Smooth muscle cell (in vitro differentiated cells): ENCODE measurements at regions not wholly inside any gene's neighbourhood (a gene's known extent, or its start where the extent isn't known, plus 50 kb on each side); places are given as distances from the start of the nearest gene placed in this dataset.

Source experiments
- DNase-seq: peaks from one replicate; lab custom pipeline; 2025; ENCODE audit not compliant: unreplicated experiment; lab: John Stamatoyannopoulos, UW
- H2AFZ ChIP-seq: fragments of 200-600 bp; sonication (generic); 2 replicates; pipeline ENCODE4 v1.6.0; 2016; ENCODE audit warnings: antibody characterized with exemption, low read depth, mild to moderate bottlenecking
- H3F3A ChIP-seq: fragments of 200-600 bp; sonication (generic); 2 replicates; pipeline ENCODE4 v1.6.0; 2017; ENCODE audit warnings: antibody characterized with exemption, low read depth
- H3K27ac ChIP-seq: fragments of 200-600 bp; sonication (generic); 2 replicates; pipeline ENCODE4 v1.5.1; 2016; ENCODE audit warnings: low read depth, mild to moderate bottlenecking
- H3K27me3 ChIP-seq: fragments of 200-600 bp; sonication (generic); 2 replicates; pipeline ENCODE4 v1.6.1; 2016; ENCODE audit warnings: low read depth, mild to moderate bottlenecking
- H3K36me3 ChIP-seq: fragments of 200-600 bp; sonication (generic); 2 replicates; pipeline ENCODE4 v1.5.1; 2016; ENCODE audit warnings: low read depth
- H3K4me1 ChIP-seq: fragments of 200-600 bp; sonication (generic); 2 replicates; pipeline ENCODE4 v1.5.1; 2016; ENCODE audit warnings: low read depth
- H3K4me2 ChIP-seq: fragments of 200-600 bp; sonication (generic); 2 replicates; pipeline ENCODE4 v1.6.0; 2016; ENCODE audit warnings: mild to moderate bottlenecking
- H3K4me3 ChIP-seq: fragments of 200-600 bp; sonication (generic); 2 replicates; pipeline ENCODE4 v1.5.1; 2016; ENCODE audit warnings: mild to moderate bottlenecking
- H3K79me2 ChIP-seq: fragments of 200-600 bp; sonication (generic); 2 replicates; pipeline ENCODE4 v1.6.0; 2016; ENCODE audit warnings: low read depth, mild to moderate bottlenecking
- H3K9ac ChIP-seq: fragments of 200-600 bp; sonication (generic); 2 replicates; pipeline ENCODE4 v1.6.0; 2016; ENCODE audit warnings: low read depth
- H3K9me3 ChIP-seq: fragments of 200-600 bp; sonication (generic); replicated peaks from 2 replicates; pipeline ENCODE4 v1.5.1; 2016; ENCODE audit warnings: low read depth
- H4K20me1 ChIP-seq: fragments of 200-600 bp; sonication (generic); 2 replicates; pipeline ENCODE4 v1.6.0; 2016; ENCODE audit warnings: low read depth
- WGBS: methylation state at CpG from one replicate; pipeline ENCODE4 v1.1.7; 2016; ENCODE audit warnings: low lambda C conversion rate; 5-methylcytosine and 5-hydroxymethylcytosine counted together
- TF ChIP-seq, protein P1 (sequence below): fragments of 200-600 bp; sonication (generic); IDR thresholded peaks from 2 replicates; pipeline ENCODE4 v1.5.1; 2017; ENCODE audit warnings: borderline replicate concordance, mild to moderate bottlenecking, antibody characterized with exemption; ENCODE audit not compliant: insufficient read depth, poor library complexity, severe bottlenecking

GRCh38 chr14:33857650-33858049, 93.2 kb downstream of the EGLN3 start:
- Histone ChIP-seq H4K20me1 (no peaks in the 10 kb centered on the region), H3K27me3 (no peaks in the 10 kb centered on the region), H3K36me3 (no peaks in the 10 kb centered on the region), H3K9ac (no peak overlapping the region), H2AFZ (no peak overlapping the region), H3K4me1 (peaks cover 9% of the 10 kb centered on the region), H3K27ac (no peak overlapping the region), H3K9me3 (no peaks in the 10 kb centered on the region), H3K79me2 (no peaks in the 10 kb centered on the region), H3F3A (peaks cover 10% of the 10 kb centered on the region), H3K4me2 (no peak overlapping the region), H3K4me3 (no peak overlapping the region)
- 87% methylated on average over 4 of the region's 4 CpGs for WGBS
- TF ChIP-seq, protein P1, sequence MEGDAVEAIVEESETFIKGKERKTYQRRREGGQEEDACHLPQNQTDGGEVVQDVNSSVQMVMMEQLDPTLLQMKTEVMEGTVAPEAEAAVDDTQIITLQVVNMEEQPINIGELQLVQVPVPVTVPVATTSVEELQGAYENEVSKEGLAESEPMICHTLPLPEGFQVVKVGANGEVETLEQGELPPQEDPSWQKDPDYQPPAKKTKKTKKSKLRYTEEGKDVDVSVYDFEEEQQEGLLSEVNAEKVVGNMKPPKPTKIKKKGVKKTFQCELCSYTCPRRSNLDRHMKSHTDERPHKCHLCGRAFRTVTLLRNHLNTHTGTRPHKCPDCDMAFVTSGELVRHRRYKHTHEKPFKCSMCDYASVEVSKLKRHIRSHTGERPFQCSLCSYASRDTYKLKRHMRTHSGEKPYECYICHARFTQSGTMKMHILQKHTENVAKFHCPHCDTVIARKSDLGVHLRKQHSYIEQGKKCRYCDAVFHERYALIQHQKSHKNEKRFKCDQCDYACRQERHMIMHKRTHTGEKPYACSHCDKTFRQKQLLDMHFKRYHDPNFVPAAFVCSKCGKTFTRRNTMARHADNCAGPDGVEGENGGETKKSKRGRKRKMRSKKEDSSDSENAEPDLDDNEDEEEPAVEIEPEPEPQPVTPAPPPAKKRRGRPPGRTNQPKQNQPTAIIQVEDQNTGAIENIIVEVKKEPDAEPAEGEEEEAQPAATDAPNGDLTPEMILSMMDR = no peak
- DNase-seq = no peak

DNA sequence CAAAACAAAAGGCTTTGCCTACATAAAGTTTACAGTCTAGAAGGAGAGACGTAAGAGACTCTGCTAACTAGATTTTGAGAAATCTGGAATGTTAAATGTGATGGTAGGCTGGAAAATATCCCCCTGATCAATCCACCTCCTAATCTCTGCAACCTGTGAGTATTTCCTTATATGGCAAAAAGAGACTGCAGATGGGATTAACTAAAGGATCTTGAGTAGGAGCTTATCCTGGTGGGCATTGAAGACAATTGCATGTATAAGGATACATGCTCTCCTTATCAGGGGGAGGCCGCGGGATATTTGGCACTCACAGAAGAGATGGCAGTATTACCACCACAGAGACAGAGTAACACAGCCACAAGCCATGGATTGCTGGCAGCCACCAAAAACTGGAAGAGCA, 95.2 kb downstream of the EGLN3 start:
- H3K27ac ChIP-seq = no peak overlapping the region
- peaks cover 9% of the 10 kb centered on the region for H3K4me1 ChIP-seq
- peaks cover 10% of the 10 kb centered on the region for H3F3A ChIP-seq
- TF ChIP-seq, protein P1 = no peak
- H2AFZ ChIP-seq = no peak overlapping the region
- no peak overlapping the region for H3K9ac ChIP-seq
- no peaks in the 10 kb centered on the region for H3K79me2 ChIP-seq
- WGBS = 97% methylated on average over 3 of the region's 3 CpGs
- no peaks in the 10 kb centered on the region for H3K9me3 ChIP-seq
- H3K4me3 ChIP-seq = no peak overlapping the region
- H4K20me1 ChIP-seq = no peaks in the 10 kb centered on the region
- no peak for DNase-seq
- no peak overlapping the region for H3K4me2 ChIP-seq
- H3K36me3 ChIP-seq = no peaks in the 10 kb centered on the region
- no peaks in the 10 kb centered on the region for H3K27me3 ChIP-seq
